ENCODE measurements at regions not wholly inside any gene's neighbourhood (a gene's known extent, or its start where the extent isn't known, plus 50 kb on each side); places are given as distances from the start of the nearest gene placed in this dataset.

DNA sequence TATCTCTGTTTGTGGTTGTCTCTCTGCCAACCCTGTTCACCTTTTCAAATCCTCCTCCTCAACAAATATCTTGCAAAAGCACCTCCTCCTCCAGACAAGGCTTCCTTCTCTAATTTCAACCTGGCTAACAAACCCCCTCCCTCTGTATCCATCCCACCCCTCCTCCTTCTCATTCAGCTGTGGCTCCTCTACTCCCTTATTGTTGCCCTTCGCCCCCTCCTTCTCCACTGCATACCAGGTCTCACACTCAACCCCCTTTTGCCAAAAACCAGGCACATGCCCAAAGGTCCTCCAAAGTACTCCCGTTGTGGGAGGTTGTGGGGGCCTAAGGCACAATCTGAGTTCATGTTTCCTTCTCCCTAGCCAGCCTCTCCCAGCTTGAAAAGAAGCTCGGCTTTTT, 110.6 kb downstream of the JRKL start:
- TF ChIP-seq CTCF (IDR thresholded peaks at IDR 0.05): no peak
- TF ChIP-seq POLR2A (IDR thresholded peaks at IDR 0.05): no peak
